ENCODE measurements at regions not wholly inside any gene's neighbourhood (a gene's known extent, or its start where the extent isn't known, plus 50 kb on each side); places are given as distances from the start of the nearest gene placed in this dataset.

GRCh38 chr5:148899993-148900392, 73.6 kb downstream of the ADRB2 start:
- TF ChIP-seq EP300 (IDR thresholded peaks at IDR 0.05; ENCODE audit: low read depth) (no peak), POLR2AphosphoS5 (IDR thresholded peaks at IDR 0.05) (no peak)
- TF ChIP-seq, protein P1, sequence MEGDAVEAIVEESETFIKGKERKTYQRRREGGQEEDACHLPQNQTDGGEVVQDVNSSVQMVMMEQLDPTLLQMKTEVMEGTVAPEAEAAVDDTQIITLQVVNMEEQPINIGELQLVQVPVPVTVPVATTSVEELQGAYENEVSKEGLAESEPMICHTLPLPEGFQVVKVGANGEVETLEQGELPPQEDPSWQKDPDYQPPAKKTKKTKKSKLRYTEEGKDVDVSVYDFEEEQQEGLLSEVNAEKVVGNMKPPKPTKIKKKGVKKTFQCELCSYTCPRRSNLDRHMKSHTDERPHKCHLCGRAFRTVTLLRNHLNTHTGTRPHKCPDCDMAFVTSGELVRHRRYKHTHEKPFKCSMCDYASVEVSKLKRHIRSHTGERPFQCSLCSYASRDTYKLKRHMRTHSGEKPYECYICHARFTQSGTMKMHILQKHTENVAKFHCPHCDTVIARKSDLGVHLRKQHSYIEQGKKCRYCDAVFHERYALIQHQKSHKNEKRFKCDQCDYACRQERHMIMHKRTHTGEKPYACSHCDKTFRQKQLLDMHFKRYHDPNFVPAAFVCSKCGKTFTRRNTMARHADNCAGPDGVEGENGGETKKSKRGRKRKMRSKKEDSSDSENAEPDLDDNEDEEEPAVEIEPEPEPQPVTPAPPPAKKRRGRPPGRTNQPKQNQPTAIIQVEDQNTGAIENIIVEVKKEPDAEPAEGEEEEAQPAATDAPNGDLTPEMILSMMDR (IDR thresholded peaks at IDR 0.05), result no peak
